GM13977 (cell line): ENCODE measurements at regions not wholly inside any gene's neighbourhood (a gene's known extent, or its start where the extent isn't known, plus 50 kb on each side); places are given as distances from the start of the nearest gene placed in this dataset.

Experiments
- DNase-seq: peaks from one replicate; pipeline ENCODE4 v3.0.0; 2012; ENCODE audit warnings: low spot score
- CTCF ChIP-seq: IDR thresholded peaks from 2 replicates; pipeline ENCODE4 v1.5.1; 2012; ENCODE audit warnings: mild to moderate bottlenecking, control low read depth; ENCODE audit not compliant: insufficient read depth; ENCODE audit errors: extremely low read depth, missing control alignments
- in situ Hi-C: fragments of 300-500 bp; cut with MboI; formaldehyde crosslinking; loops from one replicate; pipeline ENCODE4 v1.12.0; 2022; ENCODE audit warnings: low sequenced_read_pairs, low pct_unique_long_range_greater_than_20kb, mixed read lengths, inconsistent platforms; ENCODE audit not compliant: unreplicated experiment

DNA sequence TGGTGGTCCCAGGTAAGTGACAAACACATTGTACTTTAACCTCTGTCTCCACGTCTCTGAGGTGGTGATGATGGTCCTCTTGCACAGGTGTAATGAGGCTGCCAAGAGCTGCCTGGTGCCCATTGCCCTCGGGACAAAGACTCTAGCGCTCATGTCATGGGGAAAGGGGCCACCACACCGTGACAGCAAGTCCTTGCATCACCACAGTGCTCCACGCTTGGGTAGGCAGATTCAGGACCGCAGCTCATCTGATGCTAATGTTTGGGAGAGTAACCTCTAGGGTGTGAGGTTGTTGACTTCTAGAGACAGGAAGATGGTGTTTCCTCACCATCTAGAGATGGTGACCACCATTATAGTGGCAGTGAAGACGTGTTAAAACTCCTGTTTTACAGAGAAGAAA lies 395.6 kb downstream of the ADRA2A start:
- TF ChIP-seq CTCF: no peak
- no peak for DNase-seq
- in situ Hi-C loops: no loop called here

DNA sequence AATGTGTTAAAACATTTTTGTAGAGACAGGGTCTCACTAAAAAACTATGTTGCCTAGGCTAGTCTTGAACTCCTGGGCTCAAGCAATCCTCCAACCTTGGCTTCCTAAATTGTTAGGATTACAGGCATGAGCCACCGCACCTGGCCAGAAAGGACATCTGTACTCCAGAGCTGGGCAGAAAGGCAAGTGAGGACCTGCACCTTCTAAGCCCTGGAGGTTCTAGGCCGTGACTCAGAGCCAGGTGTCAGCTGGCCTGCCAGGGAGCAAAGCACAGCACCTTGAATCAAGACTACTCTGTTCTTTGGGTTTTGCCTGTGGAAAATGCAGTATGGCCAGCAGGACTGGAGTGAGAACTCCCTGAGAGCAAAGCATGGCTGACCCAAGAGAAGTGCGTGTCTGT lies 396.5 kb downstream of the ADRA2A start:
- in situ Hi-C loops: no loop called here
- no peak for DNase-seq

DNA sequence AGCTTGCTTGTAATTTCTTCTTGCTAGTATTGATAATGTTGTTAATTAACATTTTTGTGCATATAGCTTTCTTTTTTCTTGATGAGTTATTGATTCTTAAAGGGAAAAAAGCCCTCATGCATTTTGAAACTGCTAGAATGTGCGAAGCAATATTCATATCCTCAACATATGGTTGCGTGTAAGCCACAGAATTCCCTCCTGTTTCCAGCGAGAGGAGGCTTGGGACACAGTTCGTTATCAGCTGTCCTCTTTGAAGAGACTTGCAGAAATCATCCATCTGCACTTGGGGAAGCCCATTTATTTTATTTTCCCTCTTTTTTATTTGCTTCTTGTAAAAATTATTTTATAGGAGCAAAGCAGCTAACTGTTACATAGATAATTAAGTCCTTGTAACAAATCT lies 398.0 kb downstream of the ADRA2A start:
- no peak for DNase-seq
- no peak for TF ChIP-seq CTCF
- in situ Hi-C loops: no loop called here

More for the DNA sequence above, 396.5 kb downstream of the ADRA2A start:
- no peak for TF ChIP-seq CTCF

GRCh38 chr10:111475720-111476119 lies 398.9 kb downstream of the ADRA2A start:
- no peak for TF ChIP-seq CTCF
- in situ Hi-C loops: no loop called here
- no peak for DNase-seq

GRCh38 chr10:111478651-111479050 lies 401.8 kb downstream of the ADRA2A start:
- no peak for DNase-seq
- no peak for TF ChIP-seq CTCF
- in situ Hi-C loops: no loop called here

- no peak for TF ChIP-seq CTCF
- in situ Hi-C loops: no loop called here
- no peak for DNase-seq
Measured at GRCh38 chr10:111479966-111480365, 403.1 kb downstream of the ADRA2A start.

DNA sequence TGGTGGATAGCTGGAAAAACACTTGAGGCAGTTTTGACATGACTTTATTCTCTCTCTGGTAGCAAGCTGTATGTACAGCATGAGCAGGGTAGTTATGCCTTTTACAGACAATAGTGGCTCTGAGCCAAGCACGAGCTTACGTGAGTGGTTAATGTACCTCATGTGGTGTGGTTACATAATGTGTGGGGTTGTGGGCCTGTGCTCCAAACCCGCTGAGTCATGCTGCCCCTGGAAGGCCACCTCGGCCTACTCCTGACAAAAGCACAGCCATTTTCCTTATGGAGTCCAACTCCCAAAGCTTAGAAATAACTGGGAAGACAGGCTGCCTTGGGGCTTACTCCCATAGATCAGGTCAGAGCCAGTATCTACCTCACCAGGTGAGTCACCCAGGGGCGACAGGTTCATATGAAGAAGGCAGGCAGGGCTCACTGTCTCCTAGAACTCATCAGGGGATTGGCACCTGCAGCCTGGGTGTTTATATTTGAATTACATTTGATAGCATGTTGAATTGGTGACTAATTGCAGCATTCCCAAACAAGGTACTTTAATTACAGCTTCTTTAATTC lies 404.5 kb downstream of the ADRA2A start:
- in situ Hi-C loops: no loop called here
- no peak for TF ChIP-seq CTCF
- no peak for DNase-seq
